WERI-Rb-1 (cell line): ENCODE measurements at regions not wholly inside any gene's neighbourhood (a gene's known extent, or its start where the extent isn't known, plus 50 kb on each side); places are given as distances from the start of the nearest gene placed in this dataset.

Experiments
- DNase-seq: peaks from one replicate; pipeline ENCODE4 v3.0.0-alpha.2; 2020
- H3K27ac ChIP-seq: fragments of 250-450 bp; sonication (Bioruptor Pico); 2 replicates; pipeline ENCODE4 v1.5.1; 2020; ENCODE audit warnings: mild to moderate bottlenecking, moderate library complexity
- H3K27me3 ChIP-seq: fragments of 250-450 bp; sonication (Bioruptor Pico); 2 replicates; pipeline ENCODE4 v1.5.1; 2021; ENCODE audit warnings: mild to moderate bottlenecking, low read depth, moderate library complexity; ENCODE audit not compliant: insufficient read depth, severe bottlenecking
- H3K36me3 ChIP-seq: fragments of 250-450 bp; sonication (Bioruptor Pico); 2 replicates; pipeline ENCODE4 v1.5.1; 2020; ENCODE audit warnings: mild to moderate bottlenecking, moderate library complexity
- H3K4me3 ChIP-seq: 2 replicates; pipeline ENCODE4 v1.5.1; 2011; ENCODE audit warnings: low read depth, mild to moderate bottlenecking, control low read depth, low read length
- H3K9me3 ChIP-seq: fragments of 250-450 bp; sonication (Bioruptor Pico); 2 replicates; pipeline ENCODE4 v1.5.1; 2021; ENCODE audit warnings: mild to moderate bottlenecking, moderate library complexity; ENCODE audit not compliant: severe bottlenecking
- TF ChIP-seq, protein P1 (sequence below): IDR thresholded peaks from 2 replicates; pipeline ENCODE4 v1.5.1; 2011; ENCODE audit warnings: low read depth, mild to moderate bottlenecking, control low read depth, inconsistent platforms, low read length

DNA sequence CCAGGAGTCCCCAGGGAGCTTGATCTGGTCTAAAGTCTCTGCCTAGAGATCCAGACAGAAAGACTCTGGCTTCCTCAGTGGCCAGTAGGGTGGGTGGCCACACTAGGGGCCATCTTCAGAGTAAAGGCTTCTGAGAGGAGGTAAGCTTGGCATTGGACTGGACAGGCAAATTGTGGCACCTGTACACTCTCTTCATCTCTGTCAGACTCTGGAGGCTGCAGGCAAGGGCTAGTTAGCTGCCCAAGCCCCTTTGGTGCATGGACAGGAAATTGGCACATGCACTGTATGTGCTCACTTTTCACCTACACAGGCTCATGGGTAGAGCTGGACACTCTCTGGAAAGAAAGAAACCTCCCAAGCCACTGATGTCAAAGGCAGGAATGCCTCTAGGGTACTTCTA, 142.8 kb downstream of the PJA1 start:
- no peak for DNase-seq
- TF ChIP-seq, protein P1, sequence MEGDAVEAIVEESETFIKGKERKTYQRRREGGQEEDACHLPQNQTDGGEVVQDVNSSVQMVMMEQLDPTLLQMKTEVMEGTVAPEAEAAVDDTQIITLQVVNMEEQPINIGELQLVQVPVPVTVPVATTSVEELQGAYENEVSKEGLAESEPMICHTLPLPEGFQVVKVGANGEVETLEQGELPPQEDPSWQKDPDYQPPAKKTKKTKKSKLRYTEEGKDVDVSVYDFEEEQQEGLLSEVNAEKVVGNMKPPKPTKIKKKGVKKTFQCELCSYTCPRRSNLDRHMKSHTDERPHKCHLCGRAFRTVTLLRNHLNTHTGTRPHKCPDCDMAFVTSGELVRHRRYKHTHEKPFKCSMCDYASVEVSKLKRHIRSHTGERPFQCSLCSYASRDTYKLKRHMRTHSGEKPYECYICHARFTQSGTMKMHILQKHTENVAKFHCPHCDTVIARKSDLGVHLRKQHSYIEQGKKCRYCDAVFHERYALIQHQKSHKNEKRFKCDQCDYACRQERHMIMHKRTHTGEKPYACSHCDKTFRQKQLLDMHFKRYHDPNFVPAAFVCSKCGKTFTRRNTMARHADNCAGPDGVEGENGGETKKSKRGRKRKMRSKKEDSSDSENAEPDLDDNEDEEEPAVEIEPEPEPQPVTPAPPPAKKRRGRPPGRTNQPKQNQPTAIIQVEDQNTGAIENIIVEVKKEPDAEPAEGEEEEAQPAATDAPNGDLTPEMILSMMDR = no peak
- H3K27me3 ChIP-seq = no peaks in the 10 kb centered on the region
- H3K4me3 ChIP-seq = no peak overlapping the region
- H3K36me3 ChIP-seq = no peaks in the 10 kb centered on the region
- no peaks in the 10 kb centered on the region for H3K9me3 ChIP-seq
- no peak overlapping the region for H3K27ac ChIP-seq

DNA sequence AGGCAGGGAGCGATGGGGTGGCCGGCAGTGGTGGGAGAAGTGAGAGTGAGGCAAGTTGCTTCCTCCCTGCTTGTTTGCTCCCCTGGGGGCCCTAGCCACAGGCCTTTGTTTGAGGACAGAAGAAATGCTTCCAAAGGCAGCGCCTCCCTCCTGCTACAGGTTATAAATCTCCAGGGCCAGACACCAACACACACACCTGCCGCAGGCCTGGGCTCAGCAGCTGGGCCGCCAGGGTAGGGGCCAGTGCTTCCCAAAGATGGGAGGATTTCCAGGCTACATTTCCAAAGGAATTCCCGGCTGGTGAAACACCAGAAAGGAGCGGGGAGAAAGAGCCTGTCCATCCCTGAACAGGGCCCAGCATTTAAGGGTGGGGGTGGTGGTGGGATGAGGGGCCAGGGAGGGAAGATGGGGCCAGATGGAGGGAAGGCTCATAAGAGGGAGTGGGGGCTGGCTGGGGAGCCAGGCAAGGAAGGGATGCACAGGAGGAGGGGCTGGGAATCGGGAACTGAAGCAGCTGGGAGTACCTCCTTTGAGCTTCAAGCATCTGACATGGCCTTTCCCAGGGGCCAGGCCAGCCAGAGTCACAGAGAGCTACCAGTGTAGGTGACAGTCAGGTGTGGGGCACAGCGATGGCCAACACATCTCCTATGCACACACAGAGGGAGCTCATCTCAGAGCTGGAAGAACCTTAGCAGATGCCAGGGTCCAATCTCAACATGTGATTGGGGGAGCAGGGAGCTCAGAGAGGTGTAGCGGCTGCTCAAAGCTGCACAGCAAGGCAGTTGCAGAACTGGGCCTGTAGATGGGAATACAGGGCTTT, 143.9 kb downstream of the PJA1 start:
- DNase-seq = no peak
- no peak overlapping the region for H3K4me3 ChIP-seq
- H3K36me3 ChIP-seq = no peaks in the 10 kb centered on the region
- TF ChIP-seq, protein P1 = no peak
- H3K27me3 ChIP-seq = no peaks in the 10 kb centered on the region
- no peak overlapping the region for H3K27ac ChIP-seq
- H3K9me3 ChIP-seq = no peaks in the 10 kb centered on the region

DNA sequence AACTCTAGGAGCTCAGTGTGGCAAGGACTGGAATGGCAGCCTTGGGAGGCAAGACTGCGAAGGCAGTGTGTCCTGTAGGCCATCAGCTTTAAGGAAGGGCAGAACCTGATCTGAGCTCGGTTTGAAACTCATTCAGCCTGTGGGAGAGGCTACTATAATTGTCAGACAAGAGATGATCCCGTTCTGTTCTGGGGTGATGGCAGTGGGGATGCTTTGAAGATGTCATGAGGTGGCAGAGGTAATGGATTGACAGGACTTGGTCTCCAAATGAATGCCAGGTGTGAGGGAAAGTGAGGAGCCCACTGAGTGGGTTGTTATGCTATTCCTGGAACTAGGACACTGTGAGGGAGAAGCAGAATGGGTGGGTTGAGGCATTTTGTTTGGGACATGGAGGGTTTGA, 144.9 kb downstream of the PJA1 start:
- no peak for DNase-seq
- H3K4me3 ChIP-seq = no peak overlapping the region
- no peaks in the 10 kb centered on the region for H3K27me3 ChIP-seq
- H3K9me3 ChIP-seq = no peaks in the 10 kb centered on the region
- H3K27ac ChIP-seq = no peak overlapping the region
- H3K36me3 ChIP-seq = no peaks in the 10 kb centered on the region
- TF ChIP-seq, protein P1 = no peak

DNA sequence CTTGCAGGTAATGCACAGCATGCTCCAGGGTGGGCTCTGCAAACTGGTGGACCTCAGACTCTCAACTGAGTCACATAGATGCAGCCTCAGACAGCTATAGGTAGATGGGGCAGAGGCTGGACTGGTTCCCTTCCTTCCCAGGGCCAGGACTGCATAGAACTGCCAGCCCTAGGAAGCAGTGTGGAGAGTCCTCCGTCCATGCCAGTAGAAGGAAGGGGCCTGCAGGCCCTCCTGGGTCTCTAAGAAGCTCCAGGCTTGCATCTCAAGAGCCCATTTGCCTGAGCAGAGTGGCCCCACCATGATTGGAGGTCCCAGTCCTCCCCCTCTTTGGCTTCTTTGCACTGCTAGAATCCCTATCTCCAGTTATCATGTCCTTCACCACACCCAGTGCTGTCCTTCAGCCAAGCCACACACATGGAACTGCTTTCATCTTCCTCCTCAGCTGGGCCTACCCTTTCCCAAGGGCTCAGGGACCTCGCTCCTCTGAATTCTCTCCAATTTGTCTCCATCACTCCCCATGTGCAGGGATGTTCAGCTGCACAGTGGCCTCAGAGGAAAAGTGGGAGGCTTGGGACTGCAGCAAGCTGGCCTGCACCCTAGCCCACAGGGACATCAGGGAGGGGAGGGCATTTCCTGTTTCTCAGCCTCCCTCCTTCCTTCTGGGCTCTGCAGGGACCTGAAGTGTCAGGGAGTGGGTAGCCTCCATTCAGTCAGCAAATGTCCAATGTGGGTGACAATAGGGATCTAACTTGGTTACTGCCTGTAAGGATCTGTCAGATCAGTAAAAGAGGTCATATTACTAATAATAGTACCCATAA, 146.0 kb downstream of the PJA1 start:
- no peak for DNase-seq
- Histone ChIP-seq H3K36me3 (no peaks in the 10 kb centered on the region), H3K27ac (no peak overlapping the region), H3K9me3 (no peaks in the 10 kb centered on the region), H3K27me3 (no peaks in the 10 kb centered on the region), H3K4me3 (no peak overlapping the region)
- TF ChIP-seq, protein P1 = no peak

DNA sequence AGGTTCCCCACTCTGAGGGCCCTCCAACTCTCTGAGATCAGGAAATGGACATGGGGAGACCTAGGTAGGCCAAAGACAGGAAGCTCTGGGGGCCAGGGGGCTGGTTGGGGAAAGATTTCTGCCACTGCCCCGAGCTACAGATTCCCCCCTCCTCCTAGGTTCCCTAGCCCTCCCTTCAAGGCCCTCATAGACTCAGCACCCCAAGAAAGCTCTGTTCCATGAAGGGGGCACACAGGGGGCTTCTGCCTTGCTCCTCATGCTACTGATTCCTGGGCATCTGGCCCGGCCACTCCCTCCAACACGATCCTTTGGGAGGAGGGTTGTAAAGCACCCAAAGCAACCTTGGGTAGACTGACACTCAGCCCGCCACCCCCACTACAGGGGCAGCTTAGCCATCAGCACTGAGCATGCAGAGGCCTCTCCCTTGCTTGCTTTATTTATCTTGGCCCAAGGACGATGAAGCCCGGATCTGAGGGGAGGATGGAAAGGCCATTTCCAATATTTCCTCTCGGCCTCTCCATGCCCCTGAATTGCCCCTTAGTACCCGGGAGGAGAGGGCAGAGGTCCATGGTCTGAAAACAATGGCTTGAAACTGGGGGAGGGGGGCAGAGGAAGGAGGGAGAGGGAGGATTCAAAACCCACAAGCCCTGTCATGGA, 146.7 kb downstream of the PJA1 start:
- Histone ChIP-seq H3K9me3 (no peaks in the 10 kb centered on the region), H3K36me3 (no peaks in the 10 kb centered on the region), H3K27ac (no peak overlapping the region), H3K4me3 (no peak overlapping the region), H3K27me3 (no peaks in the 10 kb centered on the region)
- TF ChIP-seq, protein P1 = no peak
- no peak for DNase-seq
